ENCODE measurements at regions not wholly inside any gene's neighbourhood (a gene's known extent, or its start where the extent isn't known, plus 50 kb on each side); places are given as distances from the start of the nearest gene placed in this dataset.

GRCh38 chr3:18982920-18983319 lies 165.4 kb upstream of the KCNH8 start:
- TF ChIP-seq REST (IDR thresholded peaks at IDR 0.05; ENCODE audit: low read depth) (no peak), NFIC (IDR thresholded peaks at IDR 0.05) (no peak), ZBTB7A (IDR thresholded peaks at IDR 0.05; ENCODE audit: low read depth) (no peak), EP300 (IDR thresholded peaks at IDR 0.05; ENCODE audit: borderline replicate concordance) (no peak), MAX (IDR thresholded peaks at IDR 0.05) (no peak), TEAD4 (IDR thresholded peaks at IDR 0.05) (no peak), YY1 (IDR thresholded peaks at IDR 0.05; ENCODE audit: low read depth) (no peak), RAD21 (IDR thresholded peaks at IDR 0.05; ENCODE audit: low read depth) (no peak), CEBPB (IDR thresholded peaks at IDR 0.05) (no peak), TCF12 (IDR thresholded peaks at IDR 0.05; ENCODE audit: low read depth) (no peak), USF1 (IDR thresholded peaks at IDR 0.05) (no peak), FOXM1 (IDR thresholded peaks at IDR 0.05; ENCODE audit: borderline replicate concordance, low read depth) (no peak), EGR1 (IDR thresholded peaks at IDR 0.05) (no peak), CREB1 (IDR thresholded peaks at IDR 0.05; ENCODE audit: low read depth) (no peak), TAF1 (IDR thresholded peaks at IDR 0.05; ENCODE audit: low read depth) (no peak)

- TF ChIP-seq RAD21 (IDR thresholded peaks at IDR 0.05; ENCODE audit: low read depth) = no peak
- TF ChIP-seq FOXM1 (IDR thresholded peaks at IDR 0.05; ENCODE audit: borderline replicate concordance, low read depth) = no peak
- TF ChIP-seq TEAD4 (IDR thresholded peaks at IDR 0.05) = no peak
- no peak for TF ChIP-seq EGR1 (IDR thresholded peaks at IDR 0.05)
- TF ChIP-seq YY1 (IDR thresholded peaks at IDR 0.05; ENCODE audit: low read depth) = no peak
- TF ChIP-seq TCF12 (IDR thresholded peaks at IDR 0.05; ENCODE audit: low read depth) = no peak
- no peak for TF ChIP-seq REST (IDR thresholded peaks at IDR 0.05; ENCODE audit: low read depth)
- no peak for TF ChIP-seq CREB1 (IDR thresholded peaks at IDR 0.05; ENCODE audit: low read depth)
- TF ChIP-seq CEBPB (IDR thresholded peaks at IDR 0.05) = no peak
- no peak for TF ChIP-seq MAX (IDR thresholded peaks at IDR 0.05)
- no peak for TF ChIP-seq TAF1 (IDR thresholded peaks at IDR 0.05; ENCODE audit: low read depth)
- TF ChIP-seq ZBTB7A (IDR thresholded peaks at IDR 0.05; ENCODE audit: low read depth) = no peak
- TF ChIP-seq USF1 (IDR thresholded peaks at IDR 0.05) = no peak
Observed at GRCh38 chr3:18968120-18968519, 180.2 kb upstream of the KCNH8 start.

GRCh38 chr3:18965781-18966180 lies 182.5 kb upstream of the KCNH8 start:
- TF ChIP-seq CREB1 (IDR thresholded peaks at IDR 0.05; ENCODE audit: low read depth) = no peak
- no peak for TF ChIP-seq RAD21 (IDR thresholded peaks at IDR 0.05; ENCODE audit: low read depth)
- no peak for TF ChIP-seq EP300 (IDR thresholded peaks at IDR 0.05; ENCODE audit: borderline replicate concordance)
- no peak for TF ChIP-seq NFIC (IDR thresholded peaks at IDR 0.05)
- no peak for TF ChIP-seq MAX (IDR thresholded peaks at IDR 0.05)
- TF ChIP-seq TAF1 (IDR thresholded peaks at IDR 0.05; ENCODE audit: low read depth) = no peak

GRCh38 chr3:18964640-18965039 lies 183.7 kb upstream of the KCNH8 start:
- TF ChIP-seq TAF1 (IDR thresholded peaks at IDR 0.05; ENCODE audit: low read depth) (no peak), CEBPB (IDR thresholded peaks at IDR 0.05) (no peak), FOXM1 (IDR thresholded peaks at IDR 0.05; ENCODE audit: borderline replicate concordance, low read depth) (no peak), EGR1 (IDR thresholded peaks at IDR 0.05) (no peak), REST (IDR thresholded peaks at IDR 0.05; ENCODE audit: low read depth) (no peak), CREB1 (IDR thresholded peaks at IDR 0.05; ENCODE audit: low read depth) (no peak), TEAD4 (IDR thresholded peaks at IDR 0.05) (no peak), EP300 (IDR thresholded peaks at IDR 0.05; ENCODE audit: borderline replicate concordance) (no peak), RAD21 (IDR thresholded peaks at IDR 0.05; ENCODE audit: low read depth) (no peak), TCF12 (IDR thresholded peaks at IDR 0.05; ENCODE audit: low read depth) (no peak), YY1 (IDR thresholded peaks at IDR 0.05; ENCODE audit: low read depth) (no peak), ZBTB7A (IDR thresholded peaks at IDR 0.05; ENCODE audit: low read depth) (no peak), MAX (IDR thresholded peaks at IDR 0.05) (no peak), NFIC (IDR thresholded peaks at IDR 0.05) (no peak), USF1 (IDR thresholded peaks at IDR 0.05) (no peak)

All from Ishikawa (cell line).